GM21447 (cell line): ENCODE measurements at regions not wholly inside any gene's neighbourhood (a gene's known extent, or its start where the extent isn't known, plus 50 kb on each side); places are given as distances from the start of the nearest gene placed in this dataset.
"Not testable (repeated sequence)": the region's sequence is repeated elsewhere in the genome, so short reads cannot be mapped to it uniquely, and the experiment has no call there.

Source experiments
- ATAC-seq: cut with Tn5 transposase; IDR thresholded peaks from one replicate; pipeline ENCODE4 v1.9.1; 2021; ENCODE audit not compliant: unreplicated experiment

DNA sequence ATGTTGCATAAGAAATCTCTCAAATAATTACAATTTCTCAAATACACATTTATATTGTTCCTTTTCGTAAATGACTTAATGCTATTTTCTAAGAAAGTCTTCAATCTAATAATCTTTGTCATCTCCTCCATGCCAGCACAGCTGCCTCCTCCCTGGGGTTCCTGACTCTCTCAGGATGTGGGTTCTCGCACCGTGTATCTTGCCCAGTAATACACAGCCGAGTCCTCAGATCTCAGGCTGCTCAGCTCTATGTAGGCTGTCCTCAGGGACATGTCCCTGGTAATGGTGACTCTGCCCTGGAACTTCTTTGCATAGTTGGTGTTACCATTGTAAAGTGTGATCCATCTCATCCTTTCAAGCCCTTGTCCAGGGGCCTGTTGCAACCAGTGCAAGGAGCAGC lies 1177.3 kb downstream of the TMEM121 start:
- not testable (repeated sequence) for ATAC-seq

DNA sequence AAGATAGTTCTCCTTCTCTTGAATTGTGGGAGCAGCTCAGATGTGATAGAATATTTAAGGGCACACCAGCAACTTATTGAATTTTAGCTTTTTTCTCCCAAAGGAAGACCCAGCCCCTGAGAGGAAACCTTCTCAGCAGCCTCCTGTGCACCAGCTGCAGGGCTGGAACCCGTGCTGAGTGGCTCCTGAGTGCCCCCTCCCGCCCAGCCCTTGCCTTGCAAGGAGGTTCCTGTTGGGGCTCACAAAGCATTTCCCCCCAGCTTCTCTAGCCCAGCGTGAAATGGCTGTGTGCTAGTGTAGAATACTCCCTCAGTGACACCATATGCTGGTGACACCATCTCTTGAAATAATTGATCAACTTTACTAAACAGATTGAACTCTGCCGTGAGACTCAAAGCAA lies 1180.1 kb downstream of the TMEM121 start:
- ATAC-seq, result not testable (repeated sequence)

DNA sequence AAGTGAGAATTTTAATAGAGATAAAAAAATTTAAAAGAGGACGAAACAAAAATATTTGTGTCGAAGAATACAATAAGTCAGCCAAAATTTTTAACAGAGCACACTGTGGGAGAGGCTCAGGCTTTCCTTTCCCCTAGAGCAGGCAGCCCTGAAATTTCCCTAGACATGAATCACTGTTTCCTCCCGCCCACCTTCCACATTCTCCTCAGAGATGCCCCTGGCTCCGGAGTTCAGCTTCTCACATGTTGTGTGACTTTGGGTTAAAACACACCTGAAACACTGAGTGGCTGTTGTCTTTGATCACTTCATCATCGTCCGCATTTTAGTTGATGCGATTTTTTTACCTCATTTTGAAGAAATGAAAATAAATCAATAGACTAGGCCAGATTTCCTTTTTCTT lies 1183.8 kb downstream of the TMEM121 start:
- ATAC-seq, result not testable (repeated sequence)

DNA sequence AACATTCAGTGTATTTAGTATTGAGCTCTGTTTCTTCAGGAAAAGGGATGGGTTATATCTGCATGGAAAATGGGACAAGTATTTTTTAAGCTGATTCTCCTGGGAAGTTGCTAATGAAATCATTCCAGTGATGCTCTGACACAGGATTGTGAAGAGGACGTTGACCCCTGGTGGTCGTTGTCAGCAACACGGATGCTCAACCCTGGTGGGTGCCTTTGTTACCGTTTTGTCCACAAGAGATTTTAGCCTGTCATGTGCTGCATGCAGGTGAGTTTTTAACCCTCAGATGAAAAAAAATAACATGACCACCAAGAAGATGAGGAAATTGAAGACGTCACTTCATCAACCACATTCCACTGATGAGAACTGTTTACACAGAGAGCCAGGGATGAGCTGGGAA lies 1186.1 kb downstream of the TMEM121 start:
- not testable (repeated sequence) for ATAC-seq

DNA sequence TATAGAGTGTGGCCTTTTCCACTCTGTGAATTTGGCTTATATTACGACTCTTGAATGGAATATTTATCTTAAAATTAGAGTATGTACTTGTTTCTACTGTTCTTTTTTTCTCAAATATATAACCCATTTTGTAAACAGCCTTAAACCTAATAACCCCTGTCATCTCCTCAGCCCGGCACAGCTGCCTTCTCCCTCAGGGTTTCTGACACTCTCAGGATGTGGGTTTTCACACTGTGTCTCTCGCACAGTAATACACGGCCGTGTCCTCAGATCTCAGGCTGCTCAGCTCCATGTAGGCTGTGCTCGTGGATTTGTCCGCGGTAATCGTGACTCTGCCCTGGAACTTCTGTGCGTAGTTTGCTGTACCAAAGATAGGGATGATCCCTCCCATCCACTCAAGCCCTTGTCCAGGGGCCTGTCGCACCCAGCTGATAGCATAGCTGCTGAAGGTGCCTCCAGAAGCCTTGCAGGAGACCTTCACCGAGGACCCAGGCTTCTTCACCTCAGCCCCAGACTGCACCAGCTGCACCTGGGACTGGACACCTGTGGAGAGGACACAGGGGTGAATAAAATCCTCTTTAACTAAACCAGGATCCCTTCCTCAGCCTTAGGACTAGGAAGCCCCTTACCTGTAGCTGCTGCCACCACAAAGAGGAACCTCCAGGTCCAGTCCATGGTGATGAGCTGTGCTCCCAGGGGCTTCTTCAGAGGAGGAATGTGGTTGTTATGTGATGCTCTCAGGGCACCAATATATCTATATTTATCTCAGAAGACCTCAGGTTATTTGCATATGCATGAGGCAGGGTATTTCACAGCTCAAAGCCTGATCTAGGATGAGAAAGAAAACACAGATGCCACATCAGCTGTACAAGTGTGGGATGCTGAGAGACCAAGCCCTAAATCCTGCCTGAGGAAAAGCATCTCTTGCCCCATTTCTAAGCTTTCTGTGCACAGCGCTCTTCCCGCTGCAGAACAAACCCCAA lies 1188.4 kb downstream of the TMEM121 start:
- peak; percentile 73 for ATAC-seq

DNA sequence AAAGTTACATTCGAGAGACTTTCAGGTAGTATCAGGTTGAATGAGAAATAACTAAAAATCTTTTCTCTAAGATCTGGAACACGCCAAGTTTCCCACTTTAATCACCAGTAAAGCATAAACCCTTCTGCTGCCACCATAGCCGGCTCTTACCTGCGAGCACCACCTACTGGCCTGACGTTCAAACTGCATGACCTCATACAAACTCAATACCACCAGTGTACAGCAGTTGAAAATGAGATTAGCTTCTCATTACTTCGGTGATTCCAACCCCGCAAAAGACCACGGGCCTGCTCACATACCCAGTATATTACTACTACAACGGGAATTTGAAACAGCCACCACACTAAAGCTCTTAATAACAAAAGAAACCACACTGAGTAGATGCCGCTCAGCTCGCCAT lies 1191.2 kb downstream of the TMEM121 start:
- ATAC-seq, result not testable (repeated sequence)

DNA sequence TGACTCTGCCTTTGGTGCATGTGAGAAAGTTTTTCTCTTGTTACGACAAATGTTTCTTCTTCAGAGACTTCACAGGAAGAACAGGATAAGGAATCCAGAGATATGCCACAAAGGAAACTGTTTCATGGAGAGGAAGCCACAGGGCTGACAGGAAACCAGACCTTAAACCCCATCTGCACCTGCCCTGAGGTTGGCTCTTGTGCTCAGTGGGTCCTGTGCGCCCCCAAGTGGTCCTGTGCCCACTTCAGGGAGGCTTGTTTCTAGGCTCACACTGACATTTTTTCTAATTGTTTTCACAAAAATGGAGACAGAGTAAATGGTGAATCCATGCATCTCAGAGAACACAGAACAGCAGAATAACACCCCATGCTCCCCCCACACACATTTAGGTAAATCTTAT lies 1193.5 kb downstream of the TMEM121 start:
- not testable (repeated sequence) for ATAC-seq

DNA sequence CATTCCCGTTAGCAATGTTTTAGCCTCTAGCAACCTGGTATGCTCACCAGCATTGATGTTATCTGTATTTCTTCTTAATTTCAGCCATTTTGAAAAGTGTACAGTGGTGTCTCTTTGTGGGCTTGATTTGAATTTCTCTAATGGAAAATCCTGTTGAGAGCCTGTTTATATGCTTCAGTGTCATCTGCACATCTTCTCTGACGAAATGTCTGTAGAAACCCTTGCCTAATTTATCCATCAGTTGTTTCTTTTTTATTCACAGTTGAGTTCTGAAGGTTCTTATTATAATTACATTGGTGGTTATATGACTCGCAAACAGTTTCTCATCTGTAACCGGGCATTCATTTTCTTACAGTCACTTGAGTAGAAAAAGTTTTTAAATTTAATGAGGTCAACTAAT lies 1195.5 kb downstream of the TMEM121 start:
- ATAC-seq, result not testable (repeated sequence)

DNA sequence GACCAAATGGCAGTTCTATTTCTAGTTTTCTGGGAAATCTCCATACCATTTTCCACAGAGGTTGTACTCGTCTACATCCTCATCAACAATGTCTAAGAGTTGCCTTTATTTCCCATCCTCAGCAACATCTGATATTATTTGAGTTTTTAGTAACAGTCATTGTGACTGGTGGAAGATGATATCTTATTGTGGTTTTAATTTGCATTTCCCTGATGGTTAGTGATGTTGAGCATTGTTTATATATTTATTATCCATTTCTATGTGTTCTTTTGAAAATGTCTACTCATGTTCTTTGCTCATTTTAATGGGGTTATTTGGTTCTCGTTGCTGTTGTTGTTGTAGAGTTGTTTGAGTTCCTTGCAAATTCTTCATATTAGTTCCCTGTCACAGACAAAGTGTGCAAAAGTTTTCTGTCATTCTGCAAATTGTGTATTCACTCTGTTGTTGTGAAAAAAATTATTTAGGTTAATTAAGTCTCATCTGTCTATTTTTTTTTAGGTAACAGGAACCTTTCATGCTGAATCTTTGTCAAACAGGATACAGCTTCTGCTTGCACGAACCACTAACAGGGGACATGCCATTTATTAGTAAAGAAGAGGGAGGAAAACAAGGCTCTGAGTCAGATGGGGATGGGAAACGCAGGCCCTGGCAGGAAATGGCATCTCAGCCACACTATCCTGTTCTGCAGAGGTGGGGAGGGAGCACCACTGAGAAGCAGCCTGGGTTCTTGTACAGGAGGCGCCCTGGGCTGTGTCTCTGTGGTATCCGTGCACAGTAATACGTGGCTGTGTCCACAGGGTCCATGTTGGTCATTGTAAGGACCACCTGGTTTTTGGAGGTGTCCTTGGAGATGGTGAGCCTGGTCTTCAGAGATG lies 1196.7 kb downstream of the TMEM121 start:
- not testable (repeated sequence) for ATAC-seq

DNA sequence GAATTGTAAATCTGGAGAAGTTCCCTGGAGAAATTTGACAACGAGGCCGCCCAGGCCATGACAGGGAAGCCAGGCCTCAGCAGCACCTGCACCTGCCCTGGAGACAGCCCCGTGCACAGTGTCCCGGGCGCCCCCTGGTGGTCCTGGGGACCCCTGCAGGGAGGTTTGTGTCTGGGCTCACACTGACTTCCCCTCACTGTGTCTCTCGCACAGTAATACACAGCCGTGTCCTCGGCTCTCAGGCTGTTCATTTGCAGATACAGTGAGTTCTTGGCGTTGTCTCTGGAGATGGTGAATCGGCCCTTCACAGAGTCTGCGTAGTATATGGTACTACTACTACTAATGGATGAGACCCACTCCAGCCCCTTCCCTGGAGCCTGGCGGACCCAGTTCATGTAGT lies 1201.6 kb downstream of the TMEM121 start:
- ATAC-seq, result not testable (repeated sequence)

DNA sequence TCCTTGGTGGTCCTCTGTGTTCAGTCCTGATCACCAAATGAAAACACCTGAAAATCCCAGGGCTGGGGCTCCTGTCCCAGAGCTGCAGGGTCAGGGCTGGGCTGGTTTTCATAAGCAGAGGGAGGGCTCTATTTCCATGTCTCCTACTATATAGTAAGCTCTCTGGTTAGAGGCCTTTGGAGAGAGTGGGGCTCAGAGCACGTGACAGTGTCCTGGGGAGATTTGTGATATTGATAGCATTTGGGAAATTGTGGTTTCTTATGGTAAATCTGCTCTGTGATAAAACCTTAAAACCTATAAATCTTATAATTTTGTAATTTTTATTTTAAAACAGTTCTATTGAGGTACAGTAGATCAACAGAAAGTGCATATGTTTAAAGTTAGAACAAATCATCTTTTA lies 1202.2 kb downstream of the TMEM121 start:
- no peak for ATAC-seq

DNA sequence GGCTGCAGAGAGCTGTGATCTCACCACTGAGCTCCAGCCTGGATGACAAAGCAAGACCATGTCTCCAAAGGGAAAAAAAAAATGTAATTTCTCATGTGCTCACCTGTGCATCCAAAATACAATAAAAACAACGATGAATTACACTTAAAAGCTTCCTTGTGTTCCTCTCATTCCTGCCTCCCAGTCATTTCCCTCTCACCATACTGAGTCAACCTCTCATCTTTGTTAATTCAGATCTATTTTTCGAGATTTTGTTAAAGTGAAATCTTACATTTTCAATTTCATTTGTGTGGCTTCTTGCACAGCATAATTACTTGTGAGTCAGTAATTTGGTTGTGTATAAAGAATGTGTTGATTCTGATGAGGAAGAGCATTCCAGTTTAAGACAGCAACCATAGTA lies 1203.2 kb downstream of the TMEM121 start:
- no peak for ATAC-seq

DNA sequence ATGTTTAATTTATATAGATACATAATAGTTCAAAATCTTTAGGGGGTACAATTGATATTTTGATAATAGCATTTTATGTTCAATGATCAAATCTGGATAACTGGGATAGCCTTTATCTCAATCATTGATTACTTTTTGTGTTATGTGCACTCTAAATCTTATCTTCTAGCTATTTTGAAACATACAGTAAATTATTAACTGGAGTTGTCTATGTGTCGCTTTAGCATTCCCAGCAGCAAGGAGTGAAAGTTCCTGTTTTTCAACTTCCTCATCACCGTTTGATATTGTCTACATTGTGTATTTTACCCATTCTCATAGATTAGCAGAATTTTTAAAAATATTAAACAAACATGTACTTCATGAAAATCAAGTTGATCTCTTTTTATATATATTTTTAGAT lies 1207.4 kb downstream of the TMEM121 start:
- no peak for ATAC-seq

DNA sequence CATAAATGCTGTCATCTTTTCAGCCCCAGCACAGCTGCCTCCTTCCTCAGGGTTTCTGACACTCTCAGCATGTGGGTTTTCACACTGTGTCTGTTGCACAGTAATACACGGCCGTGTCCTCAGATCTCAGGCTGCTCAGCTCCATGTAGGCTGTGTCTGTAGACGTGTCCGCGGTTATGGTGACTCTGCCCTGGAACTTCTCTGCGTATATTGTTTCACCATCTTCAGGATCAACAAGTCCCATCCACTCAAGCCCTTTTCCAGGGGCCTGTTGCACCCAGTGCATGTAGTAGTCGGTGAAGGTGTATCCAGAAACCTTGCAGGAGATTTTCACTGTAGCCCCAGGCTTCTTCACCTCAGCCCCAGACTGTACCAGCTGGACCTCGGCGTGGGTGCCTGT lies 1210.6 kb downstream of the TMEM121 start:
- no peak for ATAC-seq

DNA sequence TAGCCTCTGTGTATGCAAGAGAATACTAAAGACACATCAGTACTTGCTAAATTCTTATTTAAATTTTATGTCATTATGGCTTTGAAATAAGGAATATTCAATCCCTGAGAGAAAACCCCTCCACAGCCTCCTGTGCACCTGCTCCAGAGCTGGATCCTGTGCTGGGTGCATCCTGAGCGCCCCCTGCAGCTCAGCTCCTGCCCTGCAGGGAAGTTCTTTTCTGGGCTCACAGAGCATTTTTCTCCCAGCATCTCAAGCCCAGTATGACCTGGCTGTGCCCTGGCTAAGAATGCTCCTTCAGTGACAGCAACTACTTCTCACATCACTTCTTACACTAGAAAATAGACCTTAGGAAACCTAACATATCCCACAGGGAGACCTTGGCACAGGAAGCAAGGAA lies 1211.7 kb downstream of the TMEM121 start:
- ATAC-seq, result no peak

DNA sequence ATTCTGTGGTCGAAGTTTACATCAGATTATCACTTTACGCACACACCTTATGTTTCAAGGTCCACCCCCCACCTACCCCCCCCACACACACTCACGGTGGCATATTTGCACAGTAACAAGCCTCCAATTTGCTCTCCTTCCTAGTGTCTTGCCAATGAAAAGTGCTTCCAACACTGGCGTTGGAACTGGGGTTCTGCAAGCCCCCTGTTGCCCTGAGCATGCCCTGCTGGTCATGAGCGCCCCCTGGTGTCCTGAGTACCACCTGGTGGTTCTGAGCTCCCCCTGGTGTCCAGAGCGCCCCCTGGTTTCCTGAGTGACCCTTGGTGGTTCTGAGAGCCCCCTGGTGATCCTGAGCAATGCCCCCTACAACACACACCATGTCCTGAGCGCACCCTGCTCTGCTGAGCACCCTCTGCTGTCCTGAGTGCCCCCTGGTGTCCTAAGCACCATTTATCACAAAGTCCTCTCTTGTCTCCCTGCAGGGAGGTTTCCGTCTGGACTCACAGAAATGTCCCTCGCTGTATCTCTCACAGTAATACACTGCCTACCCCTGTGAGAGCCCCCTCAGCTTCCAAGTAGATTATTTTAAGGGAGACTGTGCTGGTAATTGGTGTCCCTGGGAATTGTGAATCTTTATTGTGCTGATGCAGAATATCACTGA lies 1212.3 kb downstream of the TMEM121 start:
- not testable (repeated sequence) for ATAC-seq

DNA sequence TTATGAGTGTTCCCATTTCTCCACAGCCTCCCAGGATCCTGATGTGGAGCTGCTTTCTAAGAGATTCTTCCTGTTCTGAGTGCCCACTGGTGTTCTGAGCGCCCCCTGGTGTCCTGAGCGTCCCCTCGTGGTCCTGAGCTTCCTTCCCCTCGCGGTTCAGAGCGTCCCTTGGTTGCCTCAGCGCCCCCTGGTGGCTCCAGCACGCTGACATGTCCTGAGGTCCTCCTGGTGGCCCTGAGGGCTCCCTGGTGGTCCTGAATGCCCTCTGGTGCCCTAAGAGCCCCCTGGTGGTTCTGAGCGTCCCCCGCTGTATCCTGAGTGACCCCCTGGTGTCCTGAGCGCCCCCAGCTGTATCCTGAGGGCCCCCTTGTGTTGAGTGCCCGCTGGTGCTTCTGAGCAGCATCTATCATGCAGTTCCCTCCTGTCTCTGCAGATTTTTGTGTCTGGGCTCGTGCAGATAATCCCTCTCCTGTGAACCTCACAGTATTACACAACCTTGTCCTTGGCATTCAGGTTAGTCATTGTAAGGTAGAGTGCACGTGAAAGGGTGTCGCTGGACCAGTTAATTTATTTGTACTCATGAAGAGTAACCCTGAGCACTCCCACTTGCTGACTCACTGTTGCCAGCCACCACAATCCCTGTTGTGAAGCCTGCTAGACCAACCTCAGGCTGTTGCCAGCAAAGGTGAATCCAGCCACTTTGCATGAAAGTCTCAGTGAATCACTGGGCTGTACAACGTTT lies 1214.9 kb downstream of the TMEM121 start:
- peak; percentile 49 for ATAC-seq

DNA sequence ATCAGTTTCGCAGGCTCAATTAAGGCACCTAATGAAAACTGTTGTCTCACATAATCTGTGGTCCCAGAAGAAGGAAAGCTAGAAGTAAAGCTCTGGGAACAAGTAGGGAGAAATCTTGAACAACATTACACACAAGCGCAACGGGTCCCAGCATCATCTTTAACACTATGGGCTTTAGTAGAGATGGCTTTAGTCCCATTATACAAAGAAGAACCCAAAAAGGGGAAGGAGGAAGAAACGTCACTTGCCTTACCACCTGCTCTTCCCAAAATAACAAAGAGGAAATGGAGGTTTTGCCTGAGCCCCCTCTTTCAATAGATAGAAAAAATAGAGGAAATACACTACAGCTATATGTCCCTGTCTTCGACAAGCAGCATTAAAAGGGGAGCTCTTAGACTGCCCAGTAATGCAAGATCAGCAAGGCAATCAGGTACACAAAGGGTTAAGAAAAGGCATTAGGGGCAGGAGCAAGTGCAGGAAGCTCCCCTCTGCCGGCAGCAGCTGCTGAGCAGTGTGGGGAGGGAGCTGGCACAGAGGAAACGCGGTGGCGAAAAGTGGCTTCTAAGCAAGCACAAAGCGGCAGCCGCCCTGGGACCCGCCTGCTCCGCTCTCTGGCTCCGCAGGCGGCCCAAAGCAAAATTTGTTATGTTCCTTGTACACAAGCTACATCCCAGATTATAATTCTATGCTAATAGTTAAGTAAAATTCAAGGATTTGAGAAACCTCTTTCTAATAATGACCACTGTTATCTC lies 1218.8 kb downstream of the TMEM121 start:
- not testable (repeated sequence) for ATAC-seq

DNA sequence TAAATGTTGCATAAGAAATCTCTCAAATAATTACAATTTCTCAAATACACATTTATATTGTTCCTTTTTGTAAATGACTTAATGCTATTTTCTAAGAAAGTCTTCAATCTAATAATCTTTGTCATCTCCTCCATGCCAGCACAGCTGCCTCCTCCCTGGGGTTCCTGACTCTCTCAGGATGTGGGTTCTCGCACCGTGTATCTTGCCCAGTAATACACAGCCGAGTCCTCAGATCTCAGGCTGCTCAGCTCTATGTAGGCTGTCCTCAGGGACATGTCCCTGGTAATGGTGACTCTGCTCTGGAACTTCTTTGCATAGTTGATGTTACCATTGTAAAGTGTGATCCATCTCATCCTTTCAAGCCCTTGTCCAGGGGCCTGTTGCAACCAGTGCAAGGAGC lies 1223.7 kb downstream of the TMEM121 start:
- not testable (repeated sequence) for ATAC-seq

DNA sequence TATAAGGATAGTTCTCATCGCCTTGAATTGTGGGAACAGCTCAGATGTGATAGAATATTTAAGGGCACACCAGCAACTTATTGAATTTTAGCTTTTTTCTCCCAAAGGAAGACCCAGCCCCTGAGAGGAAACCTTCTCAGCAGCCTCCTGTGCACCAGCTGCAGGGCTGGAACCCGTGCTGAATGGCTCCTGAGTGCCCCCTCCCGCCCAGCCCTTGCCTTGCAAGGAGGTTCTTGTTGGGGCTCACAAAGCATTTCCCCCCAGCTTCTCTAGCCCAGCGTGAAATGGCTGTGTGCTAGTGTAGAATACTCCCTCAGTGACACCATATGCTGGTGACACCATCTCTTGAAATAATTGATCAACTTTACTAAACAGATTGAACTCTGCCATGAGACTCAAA lies 1227.4 kb downstream of the TMEM121 start:
- not testable (repeated sequence) for ATAC-seq
